ENCODE measurements at regions not wholly inside any gene's neighbourhood (a gene's known extent, or its start where the extent isn't known, plus 50 kb on each side); places are given as distances from the start of the nearest gene placed in this dataset.

DNA sequence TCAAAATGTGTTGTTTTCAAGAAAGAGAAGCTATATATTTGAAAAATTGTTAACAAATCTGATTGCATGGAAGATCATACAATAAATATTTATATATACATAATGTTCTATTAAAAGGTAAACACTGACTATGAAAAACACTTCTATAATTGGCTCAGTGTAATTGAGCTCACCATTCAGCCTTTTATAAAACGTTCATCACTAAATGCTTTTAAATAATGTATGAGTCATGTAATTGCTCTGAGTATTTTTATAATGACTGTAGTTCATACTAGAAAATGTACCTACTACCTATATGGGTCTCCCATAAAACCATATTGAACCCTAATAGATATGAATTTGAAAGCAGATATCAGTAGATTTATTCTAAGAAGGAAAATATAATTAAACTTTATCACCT lies 240.4 kb upstream of the MGAT4C start:
- H2BK120ac ChIP-seq (ENCODE audit: low read depth, low read length): no peak overlapping the region
- H3K9ac ChIP-seq (ENCODE audit: low read length): no peak overlapping the region
- H3K4me3 ChIP-seq (ENCODE audit: low read length): no peak overlapping the region
- no peaks in the 10 kb centered on the region for H3K79me1 ChIP-seq (ENCODE audit: low read length)
- no peak overlapping the region for H3K27ac ChIP-seq (ENCODE audit: low read depth, low read length)
- no peaks in the 10 kb centered on the region for H3K4me1 ChIP-seq (ENCODE audit: control insufficient read depth, low read depth, low read length)
- no peak overlapping the region for H4K5ac ChIP-seq (ENCODE audit: low read length)
- no peaks in the 10 kb centered on the region for H3K27me3 ChIP-seq (ENCODE audit: insufficient read depth, low read length, poor library complexity)
- H3K23ac ChIP-seq (ENCODE audit: low read length): no peak overlapping the region
- no CpG with 5 or more reads among the region's 1 CpG for WGBS (ENCODE audit: extremely low coverage, insufficient coverage, low lambda C conversion rate)
- H3K4ac ChIP-seq (ENCODE audit: low read depth, low read length): no peak overlapping the region
- H3K56ac ChIP-seq (ENCODE audit: low read length): no peak overlapping the region
- no peak overlapping the region for H2BK15ac ChIP-seq (replicated peaks; ENCODE audit: low read depth)
- H3K79me2 ChIP-seq (ENCODE audit: control insufficient read depth, insufficient read depth, low read length): no peaks in the 10 kb centered on the region
- DNase-seq: no peak
- no peak overlapping the region for H3K4me2 ChIP-seq (ENCODE audit: low read length)
- no peaks in the 10 kb centered on the region for H3K36me3 ChIP-seq (ENCODE audit: control insufficient read depth, insufficient read depth, low read length)
- no peak overlapping the region for H2AK5ac ChIP-seq (ENCODE audit: low read length)
- no peak overlapping the region for H4K8ac ChIP-seq (ENCODE audit: low read depth, low read length)
- no peak overlapping the region for H3K18ac ChIP-seq (ENCODE audit: low read length)
- no peak overlapping the region for H2BK5ac ChIP-seq (ENCODE audit: low read length)

DNA sequence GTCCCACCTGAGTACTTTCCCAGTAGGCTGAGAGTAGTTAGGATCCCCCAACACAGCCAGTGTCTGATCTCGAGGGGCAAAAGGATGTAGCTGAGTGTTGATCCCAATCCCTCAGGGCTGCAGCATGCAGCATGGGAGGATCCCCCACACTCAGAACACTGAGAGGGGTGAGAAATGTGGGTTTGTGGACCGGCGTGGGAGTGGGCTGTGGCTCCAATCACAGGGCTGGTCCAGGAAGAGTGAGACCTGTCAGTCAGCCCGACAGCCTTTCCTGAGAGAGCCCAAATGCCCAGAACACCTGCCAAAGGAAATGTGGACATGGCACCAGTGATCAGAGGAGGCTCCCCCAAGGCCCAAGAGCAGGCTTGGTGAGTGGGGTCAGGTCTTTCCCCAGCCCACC lies 228.3 kb upstream of the MGAT4C start:
- Histone ChIP-seq H3K79me2 (ENCODE audit: control insufficient read depth, insufficient read depth, low read length) (no peaks in the 10 kb centered on the region), H3K27ac (ENCODE audit: low read depth, low read length) (no peak overlapping the region), H3K4me3 (ENCODE audit: low read length) (no peak overlapping the region), H3K4ac (ENCODE audit: low read depth, low read length) (no peak overlapping the region), H3K18ac (ENCODE audit: low read length) (no peak overlapping the region), H3K9ac (ENCODE audit: low read length) (no peak overlapping the region), H3K79me1 (ENCODE audit: low read length) (no peaks in the 10 kb centered on the region), H4K5ac (ENCODE audit: low read length) (no peak overlapping the region), H2BK5ac (ENCODE audit: low read length) (no peak overlapping the region), H3K4me2 (ENCODE audit: low read length) (no peak overlapping the region), H3K36me3 (ENCODE audit: control insufficient read depth, insufficient read depth, low read length) (no peaks in the 10 kb centered on the region), H3K27me3 (ENCODE audit: insufficient read depth, low read length, poor library complexity) (no peaks in the 10 kb centered on the region), H3K4me1 (ENCODE audit: control insufficient read depth, low read depth, low read length) (no peaks in the 10 kb centered on the region), H4K8ac (ENCODE audit: low read depth, low read length) (no peak overlapping the region), H2BK15ac (replicated peaks; ENCODE audit: low read depth) (no peak overlapping the region), H2BK120ac (ENCODE audit: low read depth, low read length) (no peak overlapping the region), H3K23ac (ENCODE audit: low read length) (no peak overlapping the region), H3K56ac (ENCODE audit: low read length) (no peak overlapping the region), H2AK5ac (ENCODE audit: low read length) (no peak overlapping the region)
- no peak for DNase-seq
- WGBS (ENCODE audit: extremely low coverage, insufficient coverage, low lambda C conversion rate): no CpG with 5 or more reads among the region's 4 CpGs

DNA sequence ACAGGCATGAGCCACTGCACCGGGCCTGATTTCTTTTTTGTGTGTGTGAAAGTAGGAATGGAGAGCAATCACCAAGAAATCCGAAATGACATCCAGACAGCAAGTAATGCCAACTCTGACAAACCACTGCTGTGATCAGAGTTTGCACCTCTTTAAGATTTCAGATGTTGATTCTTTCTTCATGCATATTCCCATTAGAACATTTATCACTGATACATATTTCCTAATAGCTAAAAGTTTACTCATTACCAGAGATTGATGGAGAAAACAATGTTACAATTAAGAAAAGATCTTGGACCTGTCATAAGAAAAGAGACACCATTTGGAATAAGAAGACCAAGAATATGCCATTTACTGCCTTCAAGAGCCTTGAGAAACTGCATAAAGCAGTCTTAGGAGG lies 217.0 kb upstream of the MGAT4C start:
- Histone ChIP-seq H3K79me1 (ENCODE audit: low read length) (no peaks in the 10 kb centered on the region), H3K27me3 (ENCODE audit: insufficient read depth, low read length, poor library complexity) (no peaks in the 10 kb centered on the region), H3K36me3 (ENCODE audit: control insufficient read depth, insufficient read depth, low read length) (no peaks in the 10 kb centered on the region), H3K18ac (ENCODE audit: low read length) (no peak overlapping the region), H3K27ac (ENCODE audit: low read depth, low read length) (no peak overlapping the region), H3K4me3 (ENCODE audit: low read length) (no peak overlapping the region), H3K23ac (ENCODE audit: low read length) (no peak overlapping the region), H3K56ac (ENCODE audit: low read length) (no peak overlapping the region), H2BK5ac (ENCODE audit: low read length) (no peak overlapping the region), H3K9ac (ENCODE audit: low read length) (no peak overlapping the region), H3K4ac (ENCODE audit: low read depth, low read length) (no peak overlapping the region), H2BK15ac (replicated peaks; ENCODE audit: low read depth) (no peak overlapping the region), H3K79me2 (ENCODE audit: control insufficient read depth, insufficient read depth, low read length) (no peaks in the 10 kb centered on the region), H4K8ac (ENCODE audit: low read depth, low read length) (no peak overlapping the region), H2BK120ac (ENCODE audit: low read depth, low read length) (no peak overlapping the region), H3K4me2 (ENCODE audit: low read length) (no peak overlapping the region), H3K4me1 (ENCODE audit: control insufficient read depth, low read depth, low read length) (no peaks in the 10 kb centered on the region), H2AK5ac (ENCODE audit: low read length) (no peak overlapping the region), H4K5ac (ENCODE audit: low read length) (no peak overlapping the region)
- no CpG with 5 or more reads among the region's 2 CpGs for WGBS (ENCODE audit: extremely low coverage, insufficient coverage, low lambda C conversion rate)
- no peak for DNase-seq

DNA sequence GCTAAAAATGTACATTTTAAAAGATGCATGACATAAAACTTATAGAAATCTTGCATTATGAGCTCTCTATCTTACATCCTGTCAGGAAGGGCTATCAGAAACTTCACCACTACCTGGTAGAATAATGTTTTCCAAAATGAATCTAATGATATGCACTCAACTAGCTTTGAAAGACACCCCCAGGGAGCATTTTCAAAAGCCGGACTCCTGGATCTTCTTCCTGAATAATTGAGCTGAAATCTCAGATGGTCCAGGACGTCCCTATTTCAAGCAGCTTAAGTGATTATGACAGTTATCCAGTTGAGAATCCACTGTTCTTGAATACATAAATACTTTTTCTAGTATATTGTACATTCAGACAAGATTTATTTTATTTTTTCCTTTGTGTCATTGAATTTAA lies 200.6 kb upstream of the MGAT4C start:
- Histone ChIP-seq H3K36me3 (ENCODE audit: control insufficient read depth, insufficient read depth, low read length) (no peaks in the 10 kb centered on the region), H3K79me1 (ENCODE audit: low read length) (no peaks in the 10 kb centered on the region), H3K4me1 (ENCODE audit: control insufficient read depth, low read depth, low read length) (no peaks in the 10 kb centered on the region), H2BK120ac (ENCODE audit: low read depth, low read length) (no peak overlapping the region), H4K8ac (ENCODE audit: low read depth, low read length) (no peak overlapping the region), H3K4me2 (ENCODE audit: low read length) (no peak overlapping the region), H3K27me3 (ENCODE audit: insufficient read depth, low read length, poor library complexity) (no peaks in the 10 kb centered on the region), H3K9ac (ENCODE audit: low read length) (no peak overlapping the region), H2BK5ac (ENCODE audit: low read length) (no peak overlapping the region), H2AK5ac (ENCODE audit: low read length) (no peak overlapping the region), H3K4me3 (ENCODE audit: low read length) (no peak overlapping the region), H3K18ac (ENCODE audit: low read length) (no peak overlapping the region), H3K27ac (ENCODE audit: low read depth, low read length) (no peak overlapping the region), H3K56ac (ENCODE audit: low read length) (no peak overlapping the region), H3K79me2 (ENCODE audit: control insufficient read depth, insufficient read depth, low read length) (no peaks in the 10 kb centered on the region), H3K23ac (ENCODE audit: low read length) (no peak overlapping the region), H2BK15ac (replicated peaks; ENCODE audit: low read depth) (no peak overlapping the region), H3K4ac (ENCODE audit: low read depth, low read length) (no peak overlapping the region), H4K5ac (ENCODE audit: low read length) (no peak overlapping the region)
- no peak for DNase-seq
- WGBS (ENCODE audit: extremely low coverage, insufficient coverage, low lambda C conversion rate): no CpG with 5 or more reads among the region's 2 CpGs

DNA sequence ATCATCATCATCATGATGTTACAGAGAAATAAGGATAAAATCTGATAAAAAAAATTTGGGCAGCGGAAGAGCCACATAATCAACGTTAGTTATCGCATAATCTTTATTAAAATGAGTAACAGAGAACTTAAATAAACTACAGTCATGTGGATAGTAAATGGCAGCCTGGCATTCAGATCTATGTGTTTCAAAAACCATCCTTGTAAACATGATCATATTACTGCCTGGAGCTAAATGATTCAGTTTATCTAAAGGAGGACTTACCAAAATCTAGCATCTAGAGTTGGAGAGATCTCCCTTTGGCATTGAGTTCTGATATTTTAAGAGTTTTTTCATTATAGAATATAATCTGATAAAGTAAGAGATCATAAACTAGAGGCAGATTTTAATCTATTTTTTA lies 200.1 kb upstream of the MGAT4C start:
- Histone ChIP-seq H3K56ac (ENCODE audit: low read length) (no peak overlapping the region), H3K9ac (ENCODE audit: low read length) (no peak overlapping the region), H4K5ac (ENCODE audit: low read length) (no peak overlapping the region), H3K4ac (ENCODE audit: low read depth, low read length) (no peak overlapping the region), H3K4me2 (ENCODE audit: low read length) (no peak overlapping the region), H3K18ac (ENCODE audit: low read length) (no peak overlapping the region), H2BK5ac (ENCODE audit: low read length) (no peak overlapping the region), H2BK120ac (ENCODE audit: low read depth, low read length) (no peak overlapping the region), H4K8ac (ENCODE audit: low read depth, low read length) (no peak overlapping the region), H3K79me2 (ENCODE audit: control insufficient read depth, insufficient read depth, low read length) (no peaks in the 10 kb centered on the region), H3K27ac (ENCODE audit: low read depth, low read length) (no peak overlapping the region), H2AK5ac (ENCODE audit: low read length) (no peak overlapping the region), H3K27me3 (ENCODE audit: insufficient read depth, low read length, poor library complexity) (no peaks in the 10 kb centered on the region), H3K4me1 (ENCODE audit: control insufficient read depth, low read depth, low read length) (no peaks in the 10 kb centered on the region), H3K23ac (ENCODE audit: low read length) (no peak overlapping the region), H3K36me3 (ENCODE audit: control insufficient read depth, insufficient read depth, low read length) (no peaks in the 10 kb centered on the region), H3K79me1 (ENCODE audit: low read length) (no peaks in the 10 kb centered on the region), H3K4me3 (ENCODE audit: low read length) (no peak overlapping the region), H2BK15ac (replicated peaks; ENCODE audit: low read depth) (no peak overlapping the region)
- DNase-seq: no peak
- WGBS (ENCODE audit: extremely low coverage, insufficient coverage, low lambda C conversion rate): no CpG with 5 or more reads among the region's 3 CpGs

DNA sequence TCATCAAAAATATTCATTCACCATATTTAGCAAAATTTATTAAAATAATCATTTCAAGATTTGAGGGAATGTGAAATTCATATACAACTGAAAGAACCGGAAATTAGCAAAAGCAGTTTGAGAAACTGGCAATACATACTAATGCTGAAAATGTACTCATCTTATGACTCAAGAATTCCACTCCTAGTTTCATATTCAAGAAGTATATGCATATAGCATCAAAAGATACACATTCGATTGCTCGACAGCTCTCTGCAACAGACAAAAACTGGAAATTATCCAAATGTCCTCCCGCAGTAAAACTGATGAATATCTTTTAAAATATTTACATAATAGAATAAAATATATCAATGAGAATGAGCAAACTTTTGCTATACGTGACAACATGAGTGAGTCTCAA lies 189.2 kb upstream of the MGAT4C start:
- Histone ChIP-seq H2BK120ac (ENCODE audit: low read depth, low read length) (no peak overlapping the region), H3K9ac (ENCODE audit: low read length) (no peak overlapping the region), H4K8ac (ENCODE audit: low read depth, low read length) (no peak overlapping the region), H3K36me3 (ENCODE audit: control insufficient read depth, insufficient read depth, low read length) (no peaks in the 10 kb centered on the region), H3K4ac (ENCODE audit: low read depth, low read length) (no peak overlapping the region), H3K23ac (ENCODE audit: low read length) (no peak overlapping the region), H2BK15ac (replicated peaks; ENCODE audit: low read depth) (no peak overlapping the region), H3K4me3 (ENCODE audit: low read length) (no peak overlapping the region), H3K79me2 (ENCODE audit: control insufficient read depth, insufficient read depth, low read length) (no peaks in the 10 kb centered on the region), H2BK5ac (ENCODE audit: low read length) (no peak overlapping the region), H4K5ac (ENCODE audit: low read length) (no peak overlapping the region), H3K79me1 (ENCODE audit: low read length) (no peaks in the 10 kb centered on the region), H3K27me3 (ENCODE audit: insufficient read depth, low read length, poor library complexity) (no peaks in the 10 kb centered on the region), H3K56ac (ENCODE audit: low read length) (no peak overlapping the region), H3K4me1 (ENCODE audit: control insufficient read depth, low read depth, low read length) (no peaks in the 10 kb centered on the region), H3K4me2 (ENCODE audit: low read length) (no peak overlapping the region), H3K18ac (ENCODE audit: low read length) (no peak overlapping the region), H2AK5ac (ENCODE audit: low read length) (no peak overlapping the region), H3K27ac (ENCODE audit: low read depth, low read length) (no peak overlapping the region)
- no peak for DNase-seq
- WGBS (ENCODE audit: extremely low coverage, insufficient coverage, low lambda C conversion rate): no CpG with 5 or more reads among the region's 5 CpGs

All from mesendoderm (in vitro differentiated cells).